Body of pancreas (tissue), 4 donors: ENCODE measurements at regions not wholly inside any gene's neighbourhood (a gene's known extent, or its start where the extent isn't known, plus 50 kb on each side); places are given as distances from the start of the nearest gene placed in this dataset.

Experiments
- POLR2A ChIP-seq, 3 donors: fragments of 450-650 bp; IDR thresholded peaks; one replicate each; pipeline ENCODE4 v1.6.1; 2016; ENCODE audit warnings: antibody characterized with exemption in 3 of 3, mild to moderate bottlenecking in 2 of 3
- TF ChIP-seq, protein P1 (sequence below), 7 experiments: fragments of 450-650 bp in 4 of 7; fragments of 200-600 bp in 3 of 7; sonication (generic) in 3 of 7; IDR thresholded peaks; one replicate each; pipeline ENCODE4 v1.5.1; 2016 to 2019; ENCODE audit warnings: antibody characterized with exemption in 7 of 7

DNA sequence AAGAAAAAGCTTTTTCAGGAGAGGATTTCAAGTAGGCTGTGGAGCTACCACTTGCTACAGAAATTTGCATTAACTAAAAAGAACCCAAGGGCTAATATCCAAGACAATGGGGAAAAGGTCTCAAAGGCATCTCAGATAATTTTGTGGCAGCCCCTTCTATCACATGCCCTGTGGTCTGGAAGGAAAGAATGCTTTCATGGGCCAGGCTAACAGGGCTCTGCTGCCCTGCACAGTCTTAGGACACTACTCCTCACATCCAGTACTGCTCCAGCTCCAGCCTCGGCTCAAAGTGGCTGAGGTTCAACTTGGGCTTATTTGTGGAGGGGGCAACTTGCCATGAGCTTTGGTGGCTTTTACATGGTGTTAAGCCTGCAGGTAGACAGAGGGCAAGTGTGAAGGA lies 1150.3 kb downstream of the CNTNAP5 start:
- TF ChIP-seq POLR2A (IDR thresholded peaks at IDR 0.05), result no peak
- TF ChIP-seq, protein P1, sequence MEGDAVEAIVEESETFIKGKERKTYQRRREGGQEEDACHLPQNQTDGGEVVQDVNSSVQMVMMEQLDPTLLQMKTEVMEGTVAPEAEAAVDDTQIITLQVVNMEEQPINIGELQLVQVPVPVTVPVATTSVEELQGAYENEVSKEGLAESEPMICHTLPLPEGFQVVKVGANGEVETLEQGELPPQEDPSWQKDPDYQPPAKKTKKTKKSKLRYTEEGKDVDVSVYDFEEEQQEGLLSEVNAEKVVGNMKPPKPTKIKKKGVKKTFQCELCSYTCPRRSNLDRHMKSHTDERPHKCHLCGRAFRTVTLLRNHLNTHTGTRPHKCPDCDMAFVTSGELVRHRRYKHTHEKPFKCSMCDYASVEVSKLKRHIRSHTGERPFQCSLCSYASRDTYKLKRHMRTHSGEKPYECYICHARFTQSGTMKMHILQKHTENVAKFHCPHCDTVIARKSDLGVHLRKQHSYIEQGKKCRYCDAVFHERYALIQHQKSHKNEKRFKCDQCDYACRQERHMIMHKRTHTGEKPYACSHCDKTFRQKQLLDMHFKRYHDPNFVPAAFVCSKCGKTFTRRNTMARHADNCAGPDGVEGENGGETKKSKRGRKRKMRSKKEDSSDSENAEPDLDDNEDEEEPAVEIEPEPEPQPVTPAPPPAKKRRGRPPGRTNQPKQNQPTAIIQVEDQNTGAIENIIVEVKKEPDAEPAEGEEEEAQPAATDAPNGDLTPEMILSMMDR (IDR thresholded peaks at IDR 0.05), result no peak
